ENCODE measurements at regions not wholly inside any gene's neighbourhood (a gene's known extent, or its start where the extent isn't known, plus 50 kb on each side); places are given as distances from the start of the nearest gene placed in this dataset.

- no peak for DNase-seq (ENCODE audit: low read depth in 4 of 4, low spot score in 2 of 4)
Observed at GRCh38 chr20:40459299-40459698, 229.7 kb downstream of the MAFB start.

- DNase-seq (ENCODE audit: low read depth in 4 of 4, low spot score in 2 of 4), result no peak
Observed at GRCh38 chr20:40457404-40457803, 231.6 kb downstream of the MAFB start.

GRCh38 chr20:40452758-40453157, 236.3 kb downstream of the MAFB start:
- DNase-seq (ENCODE audit: low read depth in 4 of 4, low spot score in 2 of 4), result no peak

- no peak for DNase-seq (ENCODE audit: low read depth in 4 of 4, low spot score in 2 of 4)
Observed at GRCh38 chr20:40451552-40451951, 237.5 kb downstream of the MAFB start.

GRCh38 chr20:40449974-40450616, 238.9 kb downstream of the MAFB start:
- no peak for DNase-seq (ENCODE audit: low read depth in 4 of 4, low spot score in 2 of 4)

- DNase-seq (ENCODE audit: low read depth in 4 of 4, low spot score in 2 of 4), result no peak
Observed at GRCh38 chr20:40449144-40449690, 239.8 kb downstream of the MAFB start.

- no peak for DNase-seq (ENCODE audit: low read depth in 4 of 4, low spot score in 2 of 4)
Observed at GRCh38 chr20:40446888-40447287, 242.1 kb downstream of the MAFB start.

- no peak for DNase-seq (ENCODE audit: low read depth in 4 of 4, low spot score in 2 of 4)
Observed at GRCh38 chr20:40444516-40444915, 244.5 kb downstream of the MAFB start.

- DNase-seq (ENCODE audit: low read depth in 4 of 4, low spot score in 2 of 4), result no peak
Observed at GRCh38 chr20:40443753-40444152, 245.3 kb downstream of the MAFB start.

GRCh38 chr20:40442181-40442963, 246.7 kb downstream of the MAFB start:
- DNase-seq (ENCODE audit: low read depth in 4 of 4, low spot score in 2 of 4), result no peak

GRCh38 chr20:40441771-40442170, 247.3 kb downstream of the MAFB start:
- no peak for DNase-seq (ENCODE audit: low read depth in 4 of 4, low spot score in 2 of 4)

GRCh38 chr20:40438161-40438830, 250.7 kb downstream of the MAFB start:
- DNase-seq (ENCODE audit: low read depth in 4 of 4, low spot score in 2 of 4), result no peak

- DNase-seq (ENCODE audit: low read depth in 4 of 4, low spot score in 2 of 4), result no peak
Observed at GRCh38 chr20:40436011-40436410, 253.0 kb downstream of the MAFB start.

- no peak for DNase-seq (ENCODE audit: low read depth in 4 of 4, low spot score in 2 of 4)
Observed at GRCh38 chr20:40435146-40435895, 253.7 kb downstream of the MAFB start.

GRCh38 chr20:40434122-40434521, 254.9 kb downstream of the MAFB start:
- DNase-seq (ENCODE audit: low read depth in 4 of 4, low spot score in 2 of 4), result no peak

- DNase-seq (ENCODE audit: low read depth in 4 of 4, low spot score in 2 of 4), result no peak
Observed at GRCh38 chr20:40433341-40433861, 255.6 kb downstream of the MAFB start.

- DNase-seq (ENCODE audit: low read depth in 4 of 4, low spot score in 2 of 4), result no peak
Observed at GRCh38 chr20:40431611-40432010, 257.4 kb downstream of the MAFB start.

GRCh38 chr20:40431112-40431511, 257.9 kb downstream of the MAFB start:
- DNase-seq (ENCODE audit: low read depth in 4 of 4, low spot score in 2 of 4), result no peak

GRCh38 chr20:40427026-40427425, 262.0 kb downstream of the MAFB start:
- no peak for DNase-seq (ENCODE audit: low read depth in 4 of 4, low spot score in 2 of 4)

GRCh38 chr20:40424695-40425094, 264.3 kb downstream of the MAFB start:
- DNase-seq (ENCODE audit: low read depth in 4 of 4, low spot score in 2 of 4), result no peak

GRCh38 chr20:40422656-40423055, 266.4 kb downstream of the MAFB start:
- DNase-seq (ENCODE audit: low read depth in 4 of 4, low spot score in 2 of 4), result no peak

All from left renal cortex interstitium (tissue), 4 donors.